SH-SY5Y (cell line): ENCODE measurements at regions not wholly inside any gene's neighbourhood (a gene's known extent, or its start where the extent isn't known, plus 50 kb on each side); places are given as distances from the start of the nearest gene placed in this dataset.

Experiments
- GATA2 ChIP-seq: IDR thresholded peaks from 2 replicates; pipeline ENCODE4 v1.6.1; 2011; ENCODE audit warnings: mild to moderate bottlenecking, low read depth, low read length
- GATA3 ChIP-seq: IDR thresholded peaks from 2 replicates; pipeline ENCODE4 v1.6.1; 2011; ENCODE audit warnings: low read depth, mild to moderate bottlenecking, low read length, moderate library complexity

GRCh38 chr2:117126656-117127055, 687.8 kb upstream of the DDX18 start:
- TF ChIP-seq GATA2 (no peak), GATA3 (no peak)
